Kidney (tissue), 13 donors: ENCODE measurements at regions not wholly inside any gene's neighbourhood (a gene's known extent, or its start where the extent isn't known, plus 50 kb on each side); places are given as distances from the start of the nearest gene placed in this dataset.

Source experiments
- DNase-seq, 5 donors: peaks; one replicate each; pipeline ENCODE4 v3.0.0-alpha.2; 2013 to 2020
- FAIRE-seq: peaks from 2 replicates; lab custom pipeline; 2012; peaks lifted over from hg19 to GRCh38; lab: Jason Lieb, UNC
- H3K27ac ChIP-seq, 2 donors: one replicate each; pipeline ENCODE4 v1.7.0; 2013; ENCODE audit warnings: low read depth in 2 of 2, low read length in 2 of 2, inconsistent platforms in 1 of 2
- H3K27me3 ChIP-seq: one replicate; pipeline ENCODE4 v1.7.1; 2013; ENCODE audit warnings: low read length, inconsistent platforms; ENCODE audit not compliant: control insufficient read depth, insufficient read depth
- H3K36me3 ChIP-seq, 3 donors: one replicate each; pipeline versions ENCODE4 v1.7.0 to v1.7.1; 2013; ENCODE audit warnings: low read length in 3 of 3, control low read depth in 1 of 3, inconsistent platforms in 1 of 3; ENCODE audit not compliant: insufficient read depth in 3 of 3, control insufficient read depth in 2 of 3
- H3K4me1 ChIP-seq, 3 donors: one replicate each; pipeline versions ENCODE4 v1.7.0 to v1.7.1; 2013; ENCODE audit warnings: low read length in 3 of 3, inconsistent platforms in 1 of 3, low read depth in 1 of 3; ENCODE audit not compliant: control insufficient read depth in 2 of 3, insufficient read depth in 2 of 3
- H3K4me3 ChIP-seq, 3 donors: one replicate each; pipeline versions ENCODE4 v1.7.0 to v1.8.1; 2013; ENCODE audit warnings: low read length in 3 of 3, control low read depth in 1 of 3, inconsistent platforms in 1 of 3
- H3K9ac ChIP-seq, 3 donors: one replicate each; pipeline versions ENCODE4 v1.7.0 to v1.7.1; 2013; ENCODE audit warnings: low read length in 3 of 3, control low read depth in 1 of 3, inconsistent platforms in 1 of 3
- H3K9me3 ChIP-seq, 3 donors: one replicate each; pipeline versions ENCODE4 v1.7.0 to v1.7.1; 2013; ENCODE audit warnings: low read length in 3 of 3, control low read depth in 1 of 3, inconsistent platforms in 1 of 3; ENCODE audit not compliant: control insufficient read depth in 2 of 3, insufficient read depth in 1 of 3
- intact Hi-C: fragments of 100-400 bp; cut with DNase I; formaldehyde crosslinking; loops from one replicate; pipeline ENCODE4 v1.11.1; 2022
- TF ChIP-seq, protein P1 (sequence below): IDR thresholded peaks from 3 replicates; pipeline ENCODE4 v1.5.1; 2012; ENCODE audit warnings: mild to moderate bottlenecking, moderate library complexity, borderline replicate concordance; ENCODE audit not compliant: insufficient read depth; ENCODE audit errors: extremely low read depth
- donor health status: control.
- donor health status: control.
- donor health status: control.
- donor health status: control.
- donor health status: control.
- donor health status: DM: yes; HTN: yes; CAD: no.
- donor health status: Normal renal cell carcinoma (clear cell type).

DNA sequence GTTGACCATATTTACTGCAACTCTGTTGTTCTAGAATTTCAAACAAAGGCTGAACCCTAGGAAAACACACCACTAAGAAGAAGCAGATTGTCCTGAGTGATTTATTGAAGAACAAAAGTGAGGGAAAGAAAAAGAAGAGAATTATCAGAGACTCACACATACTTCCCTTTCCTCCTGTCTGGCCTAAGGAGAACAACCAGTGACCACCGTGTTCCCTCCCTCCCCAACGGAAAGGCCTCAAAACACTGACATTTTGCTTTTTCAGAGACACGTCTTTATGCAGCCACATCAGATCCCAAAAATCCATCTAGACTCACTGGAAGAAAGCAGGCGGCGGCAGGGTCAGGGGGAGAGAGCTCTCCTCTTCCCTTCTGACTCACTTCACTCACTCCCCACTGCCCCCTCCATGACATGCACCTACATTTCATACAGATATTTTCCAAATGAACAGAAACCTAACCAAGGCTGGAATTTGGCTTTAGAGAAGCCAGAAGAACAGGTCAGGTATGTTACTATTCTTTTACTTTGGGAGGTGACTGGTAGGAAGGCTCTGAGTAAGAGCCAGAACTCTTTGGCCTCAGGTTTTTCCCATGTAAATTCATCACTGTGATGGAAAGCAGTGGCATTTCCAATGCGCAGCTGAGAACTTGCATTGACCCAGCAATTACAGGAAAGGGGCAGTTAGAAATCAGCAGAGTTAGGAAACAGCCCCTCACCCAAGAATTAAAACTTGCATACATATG, 169.9 kb downstream of the BCL11A start:
- intact Hi-C loops: no loop called here
- Histone ChIP-seq H3K4me1 (no peaks in the 10 kb centered on the region), H3K4me3 (no peak overlapping the region), H3K27me3 (no peaks in the 10 kb centered on the region), H3K9ac (no peak overlapping the region), H3K27ac (no peak overlapping the region), H3K9me3 (no peaks in the 10 kb centered on the region), H3K36me3 (no peaks in the 10 kb centered on the region)
- FAIRE-seq: no peak
- no peak for DNase-seq
- TF ChIP-seq, protein P1, sequence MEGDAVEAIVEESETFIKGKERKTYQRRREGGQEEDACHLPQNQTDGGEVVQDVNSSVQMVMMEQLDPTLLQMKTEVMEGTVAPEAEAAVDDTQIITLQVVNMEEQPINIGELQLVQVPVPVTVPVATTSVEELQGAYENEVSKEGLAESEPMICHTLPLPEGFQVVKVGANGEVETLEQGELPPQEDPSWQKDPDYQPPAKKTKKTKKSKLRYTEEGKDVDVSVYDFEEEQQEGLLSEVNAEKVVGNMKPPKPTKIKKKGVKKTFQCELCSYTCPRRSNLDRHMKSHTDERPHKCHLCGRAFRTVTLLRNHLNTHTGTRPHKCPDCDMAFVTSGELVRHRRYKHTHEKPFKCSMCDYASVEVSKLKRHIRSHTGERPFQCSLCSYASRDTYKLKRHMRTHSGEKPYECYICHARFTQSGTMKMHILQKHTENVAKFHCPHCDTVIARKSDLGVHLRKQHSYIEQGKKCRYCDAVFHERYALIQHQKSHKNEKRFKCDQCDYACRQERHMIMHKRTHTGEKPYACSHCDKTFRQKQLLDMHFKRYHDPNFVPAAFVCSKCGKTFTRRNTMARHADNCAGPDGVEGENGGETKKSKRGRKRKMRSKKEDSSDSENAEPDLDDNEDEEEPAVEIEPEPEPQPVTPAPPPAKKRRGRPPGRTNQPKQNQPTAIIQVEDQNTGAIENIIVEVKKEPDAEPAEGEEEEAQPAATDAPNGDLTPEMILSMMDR: no peak

GRCh38 chr2:60380411-60380810, 173.0 kb downstream of the BCL11A start:
- intact Hi-C loops: no loop called here
- FAIRE-seq (no peak), DNase-seq (no peak)
- Histone ChIP-seq H3K4me3 (no peak overlapping the region), H3K27ac (no peak overlapping the region), H3K36me3 (no peaks in the 10 kb centered on the region), H3K4me1 (no peaks in the 10 kb centered on the region), H3K9ac (no peak overlapping the region), H3K9me3 (no peaks in the 10 kb centered on the region), H3K27me3 (no peaks in the 10 kb centered on the region)
- TF ChIP-seq, protein P1: no peak

DNA sequence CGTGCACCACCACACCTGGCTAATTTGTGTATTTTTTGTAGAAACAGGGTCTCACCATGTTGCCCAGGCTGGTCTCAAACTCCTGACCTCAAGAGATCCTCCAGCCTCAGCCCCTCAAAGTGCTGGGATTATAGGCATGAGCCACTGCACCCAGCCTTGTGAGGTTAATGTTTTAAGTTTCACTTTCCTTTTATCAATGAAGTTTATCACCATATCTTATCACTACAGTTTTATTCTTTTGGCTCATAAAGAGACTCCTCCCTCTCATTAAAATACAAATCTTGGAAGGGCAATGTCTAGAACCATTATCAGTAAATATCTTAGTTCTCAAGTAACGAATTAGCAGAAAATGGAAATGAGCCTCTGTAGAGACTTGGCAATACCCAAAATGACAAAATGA, 173.8 kb downstream of the BCL11A start:
- intact Hi-C loops: no loop called here
- FAIRE-seq: no peak

More for the DNA sequence above, 173.8 kb downstream of the BCL11A start:
- DNase-seq: no peak
- Histone ChIP-seq H3K4me1 (no peaks in the 10 kb centered on the region), H3K36me3 (no peaks in the 10 kb centered on the region), H3K27ac (no peak overlapping the region), H3K4me3 (no peak overlapping the region), H3K9me3 (no peaks in the 10 kb centered on the region), H3K9ac (no peak overlapping the region), H3K27me3 (no peaks in the 10 kb centered on the region)
- TF ChIP-seq, protein P1: no peak
